Osteocyte (in vitro differentiated cells): ENCODE measurements at regions not wholly inside any gene's neighbourhood (a gene's known extent, or its start where the extent isn't known, plus 50 kb on each side); places are given as distances from the start of the nearest gene placed in this dataset.

Experiments used
- DNase-seq: peaks from one replicate; pipeline ENCODE4 v3.0.0; 2021; ENCODE audit warnings: mixed read lengths; ENCODE audit not compliant: unreplicated experiment; ENCODE audit errors: extremely low spot score
- H3K27ac Mint-ChIP-seq: one replicate; pipeline ENCODE4 v1.8.0; 2021; ENCODE audit warnings: mild to moderate bottlenecking, mixed read lengths; ENCODE audit not compliant: unreplicated experiment
- H3K27me3 Mint-ChIP-seq: one replicate; pipeline ENCODE4 v1.8.0; 2021; ENCODE audit warnings: mixed read lengths; ENCODE audit not compliant: unreplicated experiment
- H3K36me3 Mint-ChIP-seq: one replicate; pipeline ENCODE4 v1.8.0; 2021; ENCODE audit warnings: mixed read lengths; ENCODE audit not compliant: unreplicated experiment
- H3K4me1 Mint-ChIP-seq: one replicate; pipeline ENCODE4 v1.8.0; 2021; ENCODE audit warnings: mixed read lengths; ENCODE audit not compliant: unreplicated experiment
- H3K4me3 Mint-ChIP-seq: one replicate; pipeline ENCODE4 v1.8.0; 2021; ENCODE audit warnings: mild to moderate bottlenecking, moderate library complexity, mixed read lengths; ENCODE audit not compliant: unreplicated experiment
- H3K9me3 Mint-ChIP-seq: one replicate; pipeline ENCODE4 v1.8.0; 2021; ENCODE audit warnings: mixed read lengths; ENCODE audit not compliant: unreplicated experiment
- TF ChIP-seq, protein P1 (sequence below): fragments of 200-600 bp; sonication (generic); IDR thresholded peaks from 2 replicates; pipeline ENCODE4 v1.5.0; 2021; ENCODE audit warnings: antibody characterized with exemption, mild to moderate bottlenecking, moderate library complexity

DNA sequence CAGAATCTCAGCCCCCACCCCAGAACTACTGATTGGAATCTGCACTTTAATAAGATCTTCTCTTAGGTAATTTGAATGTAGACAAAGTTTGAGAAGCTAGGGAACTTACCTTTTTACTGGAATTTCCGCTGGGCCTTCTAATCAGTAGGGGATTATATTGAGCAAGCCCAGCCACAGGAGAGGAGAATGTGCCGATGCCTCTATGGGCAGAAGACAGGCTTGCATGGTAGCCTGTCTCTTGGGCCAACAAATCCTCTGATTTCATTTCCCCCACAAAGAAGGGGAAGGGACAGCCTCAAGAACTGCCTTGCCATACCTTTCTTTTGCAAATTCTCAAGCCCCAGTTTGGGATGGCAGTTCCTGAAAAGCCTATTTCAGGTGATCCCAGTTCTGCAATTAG, 163.4 kb upstream of the BDNF start:
- Mint-ChIP-seq H3K9me3 (peaks cover 4% of the 10 kb centered on the region), H3K4me3 (no peak overlapping the region), H3K27me3 (no peaks in the 10 kb centered on the region), H3K36me3 (no peaks in the 10 kb centered on the region), H3K4me1 (peaks cover 2% of the 10 kb centered on the region), H3K27ac (no peak overlapping the region)
- DNase-seq = no peak
- TF ChIP-seq, protein P1, sequence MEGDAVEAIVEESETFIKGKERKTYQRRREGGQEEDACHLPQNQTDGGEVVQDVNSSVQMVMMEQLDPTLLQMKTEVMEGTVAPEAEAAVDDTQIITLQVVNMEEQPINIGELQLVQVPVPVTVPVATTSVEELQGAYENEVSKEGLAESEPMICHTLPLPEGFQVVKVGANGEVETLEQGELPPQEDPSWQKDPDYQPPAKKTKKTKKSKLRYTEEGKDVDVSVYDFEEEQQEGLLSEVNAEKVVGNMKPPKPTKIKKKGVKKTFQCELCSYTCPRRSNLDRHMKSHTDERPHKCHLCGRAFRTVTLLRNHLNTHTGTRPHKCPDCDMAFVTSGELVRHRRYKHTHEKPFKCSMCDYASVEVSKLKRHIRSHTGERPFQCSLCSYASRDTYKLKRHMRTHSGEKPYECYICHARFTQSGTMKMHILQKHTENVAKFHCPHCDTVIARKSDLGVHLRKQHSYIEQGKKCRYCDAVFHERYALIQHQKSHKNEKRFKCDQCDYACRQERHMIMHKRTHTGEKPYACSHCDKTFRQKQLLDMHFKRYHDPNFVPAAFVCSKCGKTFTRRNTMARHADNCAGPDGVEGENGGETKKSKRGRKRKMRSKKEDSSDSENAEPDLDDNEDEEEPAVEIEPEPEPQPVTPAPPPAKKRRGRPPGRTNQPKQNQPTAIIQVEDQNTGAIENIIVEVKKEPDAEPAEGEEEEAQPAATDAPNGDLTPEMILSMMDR = no peak

- H3K9me3 Mint-ChIP-seq = peaks cover 4% of the 10 kb centered on the region
- H3K36me3 Mint-ChIP-seq = no peaks in the 10 kb centered on the region
- H3K4me3 Mint-ChIP-seq = no peak overlapping the region
- peaks cover 3% of the 10 kb centered on the region for H3K4me1 Mint-ChIP-seq
- TF ChIP-seq, protein P1 = no peak
- H3K27ac Mint-ChIP-seq = no peak overlapping the region
- no peaks in the 10 kb centered on the region for H3K27me3 Mint-ChIP-seq
- no peak for DNase-seq
Measured at GRCh38 chr11:27861706-27862430, 161.6 kb upstream of the BDNF start.

DNA sequence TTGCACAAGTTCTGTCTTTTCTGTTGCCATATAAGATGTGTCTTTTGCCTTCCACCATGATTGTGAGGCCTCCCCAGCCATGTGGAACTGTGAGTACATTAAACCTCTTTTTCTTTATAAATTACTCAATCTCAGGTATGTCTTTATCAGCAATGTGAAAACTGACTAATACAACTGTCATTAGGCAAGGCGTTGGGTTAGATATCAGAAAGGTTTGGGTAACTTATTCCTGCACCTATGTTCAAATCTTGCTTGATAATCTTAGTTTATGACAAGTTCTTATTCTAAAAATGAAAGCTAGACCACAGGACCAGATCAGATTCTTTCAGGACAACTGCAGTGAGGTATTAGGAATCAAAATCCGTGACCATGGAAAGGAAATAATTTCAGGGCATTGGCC, 160.6 kb upstream of the BDNF start:
- Mint-ChIP-seq H3K27me3 (no peaks in the 10 kb centered on the region), H3K4me1 (peaks cover 3% of the 10 kb centered on the region), H3K4me3 (no peak overlapping the region), H3K9me3 (peaks cover 4% of the 10 kb centered on the region), H3K36me3 (no peaks in the 10 kb centered on the region), H3K27ac (no peak overlapping the region)
- TF ChIP-seq, protein P1 = no peak
- DNase-seq = no peak

- peaks cover 3% of the 10 kb centered on the region for H3K4me1 Mint-ChIP-seq
- DNase-seq = no peak
- no peak overlapping the region for H3K27ac Mint-ChIP-seq
- H3K27me3 Mint-ChIP-seq = no peaks in the 10 kb centered on the region
- no peak overlapping the region for H3K4me3 Mint-ChIP-seq
- H3K9me3 Mint-ChIP-seq = peaks cover 4% of the 10 kb centered on the region
- TF ChIP-seq, protein P1 = no peak
- H3K36me3 Mint-ChIP-seq = no peaks in the 10 kb centered on the region
Measured at GRCh38 chr11:27858866-27859265, 158.6 kb upstream of the BDNF start.

GRCh38 chr11:27857588-27857987, 157.3 kb upstream of the BDNF start:
- no peak for DNase-seq
- H3K9me3 Mint-ChIP-seq = peaks cover 4% of the 10 kb centered on the region
- TF ChIP-seq, protein P1 = no peak
- no peaks in the 10 kb centered on the region for H3K36me3 Mint-ChIP-seq
- H3K4me3 Mint-ChIP-seq = no peak overlapping the region
- H3K4me1 Mint-ChIP-seq = peaks cover 3% of the 10 kb centered on the region
- no peak overlapping the region for H3K27ac Mint-ChIP-seq
- no peaks in the 10 kb centered on the region for H3K27me3 Mint-ChIP-seq
